ENCODE measurements at regions not wholly inside any gene's neighbourhood (a gene's known extent, or its start where the extent isn't known, plus 50 kb on each side); places are given as distances from the start of the nearest gene placed in this dataset.

DNA sequence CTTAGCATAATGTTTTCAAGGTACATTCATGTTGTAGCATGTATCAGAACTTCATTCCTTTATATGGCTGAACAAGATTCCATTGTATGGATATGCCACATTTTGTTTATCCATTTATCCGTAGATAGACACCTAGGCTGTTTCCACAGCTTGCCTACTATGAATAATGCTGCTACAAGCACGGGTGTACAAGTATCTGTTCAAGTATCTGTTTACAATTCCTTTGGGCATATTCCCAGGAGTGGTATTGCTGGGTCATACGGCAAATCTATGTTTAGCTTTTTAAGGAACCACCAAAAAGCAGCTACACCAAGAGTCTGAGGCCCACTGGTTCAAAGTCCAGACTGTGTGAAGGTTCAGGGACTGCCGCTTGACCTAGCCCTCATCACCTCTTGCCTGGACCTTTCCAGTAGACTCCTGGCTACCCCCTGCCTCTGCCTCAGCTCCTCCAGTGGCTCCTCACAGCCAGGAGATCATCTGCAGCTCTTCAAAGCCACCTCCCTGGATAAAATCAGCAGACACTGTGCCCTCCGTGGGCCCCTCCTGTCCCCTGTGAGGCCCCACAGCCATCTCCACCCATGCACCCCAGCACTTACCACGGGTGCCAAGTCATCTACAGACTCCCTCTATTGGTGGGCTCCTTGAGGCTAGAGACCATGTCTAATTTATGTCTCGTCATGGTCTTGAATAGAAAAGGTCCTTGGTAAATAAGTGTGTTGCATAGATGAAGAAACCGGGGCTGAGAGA, 160.3 kb downstream of the MN1 start:
- H3K4me3 ChIP-seq (ENCODE audit: low read depth, low read length): no peak overlapping the region
- no peak overlapping the region for H3K27ac ChIP-seq (ENCODE audit: low read depth)
- no peaks in the 10 kb centered on the region for H3K36me3 ChIP-seq (ENCODE audit: insufficient read depth)
- 50% methylated on average over 8 of the region's 8 CpGs for WGBS
- no peak for DNase-seq (ENCODE audit: extremely low spot score)
- no peaks in the 10 kb centered on the region for H3K4me1 ChIP-seq (ENCODE audit: insufficient read depth)

DNA sequence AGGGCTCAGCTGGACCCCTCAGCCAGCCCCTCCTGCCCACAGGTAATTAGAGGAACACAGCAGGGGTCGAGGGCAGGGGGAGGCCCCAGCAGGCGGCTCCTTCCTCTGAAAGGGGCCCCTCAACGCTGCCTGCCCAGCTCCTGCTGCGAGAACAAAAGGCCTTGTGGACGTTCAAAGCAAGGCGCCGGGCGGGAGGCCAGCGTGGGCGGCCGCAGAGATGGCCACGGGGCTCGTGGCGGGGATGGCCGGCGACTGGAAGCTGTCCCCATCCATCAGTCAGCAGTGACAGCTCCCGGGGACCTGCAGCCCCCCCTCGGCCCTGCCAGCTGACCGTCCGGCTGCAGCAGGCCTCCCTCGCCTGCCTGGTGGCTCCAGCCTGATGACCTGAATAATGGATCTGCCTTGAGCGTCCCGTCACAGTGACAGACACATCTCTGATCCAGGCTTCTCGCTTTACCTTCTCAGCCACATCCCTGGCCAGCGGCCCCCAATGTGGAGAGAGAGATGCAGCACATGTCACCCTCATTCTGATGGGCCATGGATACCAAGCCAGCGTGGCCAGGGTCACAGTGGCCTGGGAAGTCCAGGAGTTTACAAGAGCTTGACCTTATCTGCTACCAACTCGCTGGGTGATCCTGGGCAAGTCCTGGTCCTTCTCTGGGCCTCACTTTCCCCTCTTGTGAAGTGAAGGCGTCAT, 159.3 kb downstream of the MN1 start:
- DNase-seq (ENCODE audit: extremely low spot score): no peak
- 88% methylated on average over 28 of the region's 28 CpGs for WGBS
- Histone ChIP-seq H3K4me1 (ENCODE audit: insufficient read depth) (no peaks in the 10 kb centered on the region), H3K4me3 (ENCODE audit: low read depth, low read length) (no peak overlapping the region), H3K27ac (ENCODE audit: low read depth) (no peak overlapping the region), H3K36me3 (ENCODE audit: insufficient read depth) (no peaks in the 10 kb centered on the region)

DNA sequence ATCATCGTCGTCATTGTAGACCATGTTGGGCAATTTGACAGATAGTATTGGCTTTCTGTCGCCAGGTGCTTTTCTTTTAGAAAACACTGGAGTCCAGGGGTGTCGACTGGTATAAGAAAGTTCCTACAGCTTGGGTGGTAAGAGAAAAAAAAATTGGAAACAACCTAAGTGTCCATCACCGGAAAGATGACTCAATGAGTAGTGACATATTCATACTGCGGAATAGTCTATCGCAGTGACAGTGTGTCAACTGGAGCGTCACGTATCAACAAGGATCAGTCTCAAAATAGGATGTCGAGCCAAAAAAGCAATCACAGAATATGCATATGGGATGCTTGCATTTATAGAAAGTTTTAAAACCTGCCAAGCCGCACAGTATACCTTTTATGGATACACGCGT, 157.6 kb downstream of the MN1 start:
- no peak overlapping the region for H3K4me3 ChIP-seq (ENCODE audit: low read depth, low read length)
- no peak for DNase-seq (ENCODE audit: extremely low spot score)
- H3K36me3 ChIP-seq (ENCODE audit: insufficient read depth): no peaks in the 10 kb centered on the region
- H3K4me1 ChIP-seq (ENCODE audit: insufficient read depth): no peaks in the 10 kb centered on the region
- WGBS: 96% methylated on average over 13 of the region's 13 CpGs
- no peak overlapping the region for H3K27ac ChIP-seq (ENCODE audit: low read depth)

DNA sequence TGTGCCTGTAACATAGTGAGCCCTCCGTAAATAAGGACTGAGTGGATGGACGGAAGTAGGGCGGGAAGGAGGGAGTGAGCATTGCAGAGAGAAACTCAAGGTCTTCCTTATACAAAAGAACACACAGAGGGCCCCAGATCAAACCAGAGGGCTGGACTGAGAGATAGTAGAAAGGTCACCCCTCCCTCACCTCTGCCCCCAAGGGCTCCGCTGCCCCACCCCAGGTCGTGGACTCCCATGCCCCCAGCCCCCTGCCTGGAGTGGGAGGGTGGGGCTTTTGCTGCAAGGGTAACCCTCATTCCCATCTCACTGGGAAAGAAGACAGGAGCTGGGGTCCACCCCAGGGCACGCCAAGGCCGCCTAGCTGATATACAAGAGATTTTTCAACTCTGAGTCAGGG, 157.0 kb downstream of the MN1 start:
- no peaks in the 10 kb centered on the region for H3K36me3 ChIP-seq (ENCODE audit: insufficient read depth)
- H3K4me3 ChIP-seq (ENCODE audit: low read depth, low read length): no peak overlapping the region
- H3K27ac ChIP-seq (ENCODE audit: low read depth): no peak overlapping the region
- DNase-seq (ENCODE audit: extremely low spot score): no peak
- WGBS: 81% methylated on average over 7 of the region's 7 CpGs
- no peaks in the 10 kb centered on the region for H3K4me1 ChIP-seq (ENCODE audit: insufficient read depth)

DNA sequence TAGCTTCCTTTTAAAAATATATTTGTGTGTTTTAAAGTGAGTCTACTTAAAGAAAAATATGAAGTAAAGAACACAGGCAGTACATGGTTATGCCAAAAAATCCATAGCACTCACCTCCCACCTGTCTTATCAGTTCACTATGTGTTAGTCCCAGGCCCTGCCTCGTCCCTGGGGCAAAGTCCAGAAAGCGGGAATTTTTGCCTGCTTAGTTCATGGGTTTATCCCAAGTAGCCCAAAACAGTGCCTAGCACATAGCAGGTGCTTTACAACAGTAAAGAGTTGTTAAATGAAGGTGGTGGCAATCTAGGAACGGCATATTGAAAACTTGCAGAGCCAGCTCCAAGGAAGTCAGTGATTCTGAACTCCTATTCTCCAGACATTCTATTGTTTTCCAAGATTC, 154.0 kb downstream of the MN1 start:
- WGBS: 91% methylated on average over 3 of the region's 3 CpGs
- Histone ChIP-seq H3K27ac (ENCODE audit: low read depth) (no peak overlapping the region), H3K4me1 (ENCODE audit: insufficient read depth) (no peaks in the 10 kb centered on the region), H3K36me3 (ENCODE audit: insufficient read depth) (no peaks in the 10 kb centered on the region), H3K4me3 (ENCODE audit: low read depth, low read length) (no peak overlapping the region)
- no peak for DNase-seq (ENCODE audit: extremely low spot score)

DNA sequence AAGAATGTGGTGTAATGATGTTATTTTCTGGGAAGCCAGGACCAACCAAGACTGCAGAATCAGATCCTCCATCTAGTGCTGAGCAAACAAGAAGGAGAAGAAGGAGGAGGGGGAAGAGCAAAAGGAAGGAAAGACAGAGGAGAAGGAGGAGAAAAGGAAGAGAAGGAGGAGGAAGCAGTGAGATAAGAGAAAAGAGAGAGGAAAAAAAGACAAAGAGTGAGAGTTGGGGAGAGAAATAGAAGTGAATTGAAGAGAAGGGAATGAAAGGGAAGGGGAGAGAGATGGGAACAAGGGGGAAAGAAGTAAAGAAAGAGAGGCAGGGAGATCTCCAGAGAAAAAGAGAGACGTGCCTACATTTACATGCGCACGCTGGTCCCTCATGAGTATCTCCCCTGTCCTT, 153.5 kb downstream of the MN1 start:
- H3K4me1 ChIP-seq (ENCODE audit: insufficient read depth): no peaks in the 10 kb centered on the region
- WGBS: 92% methylated on average over 3 of the region's 3 CpGs
- no peak for DNase-seq (ENCODE audit: extremely low spot score)
- H3K36me3 ChIP-seq (ENCODE audit: insufficient read depth): no peaks in the 10 kb centered on the region
- no peak overlapping the region for H3K4me3 ChIP-seq (ENCODE audit: low read depth, low read length)
- H3K27ac ChIP-seq (ENCODE audit: low read depth): no peak overlapping the region

DNA sequence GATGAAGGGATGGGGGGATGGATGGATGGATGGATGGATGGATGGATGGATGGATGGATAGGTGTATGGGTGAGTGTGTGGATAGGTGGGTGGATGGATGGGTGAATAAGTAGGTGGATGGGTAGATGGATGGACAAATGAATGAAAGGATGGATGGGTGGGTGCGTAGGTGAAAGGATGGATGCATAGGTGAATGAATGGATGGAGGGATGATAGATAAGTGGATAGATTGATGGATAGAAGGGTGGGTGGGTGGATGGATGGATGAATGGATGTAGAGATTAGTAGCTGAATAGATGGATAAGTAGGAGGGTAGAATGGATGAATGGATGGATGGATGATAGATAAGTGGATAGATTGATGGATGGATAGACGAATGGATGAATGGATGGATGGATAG, 152.7 kb downstream of the MN1 start:
- WGBS: 96% methylated on average over 2 of the region's 2 CpGs
- Histone ChIP-seq H3K36me3 (ENCODE audit: insufficient read depth) (no peaks in the 10 kb centered on the region), H3K4me1 (ENCODE audit: insufficient read depth) (no peaks in the 10 kb centered on the region), H3K27ac (ENCODE audit: low read depth) (no peak overlapping the region), H3K4me3 (ENCODE audit: low read depth, low read length) (no peak overlapping the region)
- DNase-seq (ENCODE audit: extremely low spot score): no peak

DNA sequence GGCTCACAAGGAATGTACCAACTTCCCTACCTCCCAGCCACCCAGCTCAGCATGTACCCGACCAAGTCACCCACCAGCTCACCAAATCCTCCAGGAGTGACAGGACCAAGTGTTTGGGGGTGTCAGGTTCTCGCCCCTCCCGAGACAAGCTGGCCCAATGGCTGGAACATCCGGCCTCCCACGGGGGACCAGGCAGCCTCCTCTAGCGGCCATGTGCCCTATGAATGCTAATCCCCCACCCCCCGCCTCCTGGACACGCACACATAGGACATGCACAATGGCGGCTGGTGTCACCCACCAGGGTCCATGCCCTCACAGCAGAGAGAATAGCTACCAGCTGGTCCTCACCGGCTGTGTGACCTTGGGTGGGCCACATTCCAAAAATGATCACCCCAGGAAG, 151.0 kb downstream of the MN1 start:
- no peak overlapping the region for H3K27ac ChIP-seq (ENCODE audit: low read depth)
- WGBS: 92% methylated on average over 10 of the region's 10 CpGs
- no peak overlapping the region for H3K4me3 ChIP-seq (ENCODE audit: low read depth, low read length)
- no peak for DNase-seq (ENCODE audit: extremely low spot score)
- no peaks in the 10 kb centered on the region for H3K4me1 ChIP-seq (ENCODE audit: insufficient read depth)
- no peaks in the 10 kb centered on the region for H3K36me3 ChIP-seq (ENCODE audit: insufficient read depth)

DNA sequence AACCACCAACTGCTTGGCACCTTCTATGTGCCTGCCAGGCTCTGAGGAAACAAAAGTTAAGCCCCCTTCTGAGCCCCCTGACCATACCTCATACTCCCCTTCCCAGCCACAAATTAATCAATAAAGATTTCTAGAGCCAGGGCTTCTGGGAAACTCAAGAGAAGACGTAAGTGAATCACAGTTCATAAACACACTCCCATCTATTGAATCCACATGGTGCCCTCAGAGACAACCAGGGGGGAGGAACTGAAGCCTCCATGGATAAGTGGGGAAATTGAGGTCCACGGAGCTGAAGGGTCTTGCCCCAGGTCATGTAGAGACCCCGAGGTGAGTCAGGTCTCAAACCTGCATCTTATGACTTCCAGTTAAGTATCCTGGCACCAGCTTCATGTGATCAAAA, 150.6 kb downstream of the MN1 start:
- WGBS: 72% methylated on average over 3 of the region's 3 CpGs
- DNase-seq (ENCODE audit: extremely low spot score): no peak
- H3K4me3 ChIP-seq (ENCODE audit: low read depth, low read length): no peak overlapping the region

DNA sequence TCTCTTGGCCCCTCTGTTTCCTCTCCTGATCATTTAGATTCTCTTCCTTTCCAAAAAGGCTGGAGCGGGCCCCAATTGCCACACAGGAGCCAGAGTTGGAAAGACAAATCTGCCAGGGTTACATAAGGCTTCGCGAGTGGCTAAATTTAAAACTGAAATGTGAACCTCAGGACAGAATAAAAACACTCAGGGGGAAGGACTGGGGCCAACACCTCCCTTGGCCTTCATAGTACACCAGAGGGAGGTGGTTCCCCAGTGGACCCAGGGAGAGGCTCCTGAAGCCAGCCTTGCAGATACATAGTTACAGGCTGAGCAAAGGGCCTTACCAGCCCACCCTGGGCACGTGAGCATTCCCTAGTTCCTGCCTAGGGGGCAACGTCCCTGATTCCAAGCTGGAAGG, 150.1 kb downstream of the MN1 start:
- no peak for DNase-seq (ENCODE audit: extremely low spot score)
- Histone ChIP-seq H3K27ac (ENCODE audit: low read depth) (no peak overlapping the region), H3K4me3 (ENCODE audit: low read depth, low read length) (no peak overlapping the region), H3K36me3 (ENCODE audit: insufficient read depth) (no peaks in the 10 kb centered on the region), H3K4me1 (ENCODE audit: insufficient read depth) (no peaks in the 10 kb centered on the region)
- 48% methylated on average over 5 of the region's 5 CpGs for WGBS

More for the DNA sequence above, 150.6 kb downstream of the MN1 start:
- no peak overlapping the region for H3K27ac ChIP-seq (ENCODE audit: low read depth)
- H3K4me1 ChIP-seq (ENCODE audit: insufficient read depth): no peaks in the 10 kb centered on the region
- no peaks in the 10 kb centered on the region for H3K36me3 ChIP-seq (ENCODE audit: insufficient read depth)

DNA sequence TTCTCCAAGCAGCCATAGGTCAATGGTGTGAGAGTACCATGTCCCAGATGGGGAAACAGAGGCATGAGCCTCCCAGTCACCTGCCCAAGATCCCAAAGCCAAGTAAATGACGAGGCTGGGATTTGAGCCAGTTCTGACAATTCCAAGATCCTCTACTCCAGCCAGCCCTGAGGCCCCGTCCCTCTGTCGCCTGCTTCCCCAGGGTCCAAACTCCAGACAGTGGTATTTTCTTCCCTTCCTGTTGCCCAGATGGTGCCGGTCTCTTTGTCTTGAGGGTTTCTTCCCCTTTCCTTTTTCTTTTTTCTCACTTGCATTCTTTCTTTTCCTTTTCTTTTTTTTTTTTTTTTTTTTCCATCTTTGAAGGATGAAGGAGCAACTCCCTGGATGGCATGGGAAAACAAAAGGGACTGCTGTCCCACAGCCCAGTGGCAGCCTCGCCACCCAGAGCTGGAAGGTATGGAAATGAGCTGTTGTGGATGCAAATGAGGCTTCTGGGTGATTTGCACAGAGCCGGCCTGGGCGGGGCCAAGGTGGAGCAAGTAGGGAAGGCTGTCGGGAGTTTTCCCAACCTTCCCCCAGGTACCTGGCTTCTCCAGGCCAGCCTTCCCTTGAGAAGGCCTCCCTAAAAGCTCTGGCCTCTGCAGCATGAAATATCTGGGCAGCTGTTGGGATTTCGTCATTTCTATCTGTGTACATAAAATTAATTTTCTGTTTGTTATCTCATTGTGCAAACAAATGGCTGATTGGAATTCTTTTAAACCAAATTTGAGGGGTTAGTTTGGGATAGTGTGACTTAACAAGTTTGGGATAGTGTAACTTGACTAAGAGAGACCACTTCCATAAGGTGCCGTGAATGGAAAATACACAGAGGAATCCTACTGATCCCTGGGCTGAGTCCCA, 146.8 kb downstream of the MN1 start:
- no peak overlapping the region for H3K27ac ChIP-seq (ENCODE audit: low read depth)
- H3K4me1 ChIP-seq (ENCODE audit: insufficient read depth): no peaks in the 10 kb centered on the region
- 52% methylated on average over 10 of the region's 10 CpGs for WGBS
- no peaks in the 10 kb centered on the region for H3K36me3 ChIP-seq (ENCODE audit: insufficient read depth)
- no peak for DNase-seq (ENCODE audit: extremely low spot score)
- no peak overlapping the region for H3K4me3 ChIP-seq (ENCODE audit: low read depth, low read length)

DNA sequence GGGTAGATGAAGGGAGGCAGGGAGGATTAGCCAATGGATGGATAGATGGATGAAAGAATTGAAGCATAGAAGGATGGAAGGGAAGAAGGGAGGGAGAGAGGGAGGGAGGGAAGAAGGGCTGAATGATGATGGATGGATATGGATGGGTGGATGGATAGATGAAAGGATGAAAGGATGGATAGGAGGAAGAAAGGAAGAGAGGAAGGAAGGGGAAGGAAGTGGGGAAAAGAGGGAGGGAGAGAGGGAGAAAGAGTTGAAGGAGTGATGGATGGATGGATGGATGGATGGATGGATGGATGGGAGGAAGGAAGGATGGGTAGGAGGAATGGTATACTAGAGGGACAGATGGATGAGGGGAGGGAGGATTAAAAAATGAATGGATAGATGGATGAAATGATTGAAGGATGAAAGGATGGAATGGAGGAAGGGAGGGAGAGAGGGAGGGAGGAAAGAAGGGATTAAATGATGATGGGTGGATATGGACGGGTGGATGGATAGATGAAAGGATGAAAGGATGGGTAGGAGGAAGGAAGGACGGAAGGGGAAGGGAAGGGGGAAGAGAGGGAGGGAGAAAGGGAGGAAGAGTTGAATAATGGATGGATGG, 145.9 kb downstream of the MN1 start:
- 88% methylated on average over 2 of the region's 2 CpGs for WGBS

DNA sequence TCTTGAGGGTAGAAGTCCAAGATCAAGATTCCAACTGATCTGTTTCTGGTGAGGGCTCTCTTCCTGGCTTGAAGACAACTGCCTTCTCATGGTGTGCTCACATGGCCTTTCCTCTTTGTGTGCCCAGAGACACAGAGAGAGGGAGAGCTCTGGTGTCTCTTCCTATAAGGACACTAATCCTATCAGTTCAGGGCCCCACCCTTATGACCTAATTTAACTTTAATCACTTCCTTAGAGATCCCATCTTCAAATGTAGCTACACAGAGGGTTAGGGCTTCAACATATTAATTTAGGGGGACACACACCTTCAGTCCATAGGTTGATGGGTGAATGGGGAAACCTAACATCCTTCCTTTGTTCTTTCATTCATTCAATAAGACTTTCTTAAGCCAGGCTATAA, 144.6 kb downstream of the MN1 start:
- Histone ChIP-seq H3K27ac (ENCODE audit: low read depth) (no peak overlapping the region), H3K4me1 (ENCODE audit: insufficient read depth) (no peaks in the 10 kb centered on the region), H3K36me3 (ENCODE audit: insufficient read depth) (no peaks in the 10 kb centered on the region), H3K4me3 (ENCODE audit: low read depth, low read length) (no peak overlapping the region)
- no peak for DNase-seq (ENCODE audit: extremely low spot score)

More for the DNA sequence above, 145.9 kb downstream of the MN1 start:
- H3K27ac ChIP-seq (ENCODE audit: low read depth): no peak overlapping the region
- H3K4me3 ChIP-seq (ENCODE audit: low read depth, low read length): no peak overlapping the region
- no peak for DNase-seq (ENCODE audit: extremely low spot score)
- H3K36me3 ChIP-seq (ENCODE audit: insufficient read depth): no peaks in the 10 kb centered on the region
- H3K4me1 ChIP-seq (ENCODE audit: insufficient read depth): no peaks in the 10 kb centered on the region
